ENCODE measurements at regions not wholly inside any gene's neighbourhood (a gene's known extent, or its start where the extent isn't known, plus 50 kb on each side); places are given as distances from the start of the nearest gene placed in this dataset.

DNA sequence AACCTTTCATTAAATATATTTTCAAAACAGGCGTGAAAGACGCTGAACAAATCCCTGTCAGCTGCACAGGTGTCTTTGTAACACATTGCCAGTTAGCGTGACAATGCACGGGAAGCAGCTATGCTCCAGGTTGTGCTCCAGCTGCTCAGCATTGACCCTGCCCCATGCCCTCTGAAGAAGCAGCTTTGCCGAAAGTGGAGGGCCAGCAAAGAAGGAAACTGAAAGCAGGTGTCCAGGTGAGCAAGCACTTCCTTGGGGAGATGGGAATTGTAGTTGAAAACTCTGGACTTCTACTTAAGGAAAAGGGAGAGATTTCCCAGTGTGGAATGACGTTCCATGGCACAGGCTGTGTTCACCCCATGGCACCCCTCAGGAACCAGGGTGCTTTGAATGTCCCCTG lies 125.7 kb downstream of the TTLL2 start:
- intact Hi-C loops (cut with DNase I; ENCODE audit: low total_unique reads) = no loop called here
- TF ChIP-seq, protein P1, sequence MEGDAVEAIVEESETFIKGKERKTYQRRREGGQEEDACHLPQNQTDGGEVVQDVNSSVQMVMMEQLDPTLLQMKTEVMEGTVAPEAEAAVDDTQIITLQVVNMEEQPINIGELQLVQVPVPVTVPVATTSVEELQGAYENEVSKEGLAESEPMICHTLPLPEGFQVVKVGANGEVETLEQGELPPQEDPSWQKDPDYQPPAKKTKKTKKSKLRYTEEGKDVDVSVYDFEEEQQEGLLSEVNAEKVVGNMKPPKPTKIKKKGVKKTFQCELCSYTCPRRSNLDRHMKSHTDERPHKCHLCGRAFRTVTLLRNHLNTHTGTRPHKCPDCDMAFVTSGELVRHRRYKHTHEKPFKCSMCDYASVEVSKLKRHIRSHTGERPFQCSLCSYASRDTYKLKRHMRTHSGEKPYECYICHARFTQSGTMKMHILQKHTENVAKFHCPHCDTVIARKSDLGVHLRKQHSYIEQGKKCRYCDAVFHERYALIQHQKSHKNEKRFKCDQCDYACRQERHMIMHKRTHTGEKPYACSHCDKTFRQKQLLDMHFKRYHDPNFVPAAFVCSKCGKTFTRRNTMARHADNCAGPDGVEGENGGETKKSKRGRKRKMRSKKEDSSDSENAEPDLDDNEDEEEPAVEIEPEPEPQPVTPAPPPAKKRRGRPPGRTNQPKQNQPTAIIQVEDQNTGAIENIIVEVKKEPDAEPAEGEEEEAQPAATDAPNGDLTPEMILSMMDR (IDR thresholded peaks at IDR 0.05) = no peak
- H3K27ac ChIP-seq = no peak overlapping the region
- H3K36me3 ChIP-seq = no peaks in the 10 kb centered on the region
- no peak overlapping the region for H3K4me3 ChIP-seq
- H3K27me3 ChIP-seq = no peaks in the 10 kb centered on the region
- no peak for DNase-seq
- H3K4me1 ChIP-seq = no peaks in the 10 kb centered on the region
- H3K9me3 ChIP-seq = no peaks in the 10 kb centered on the region

DNA sequence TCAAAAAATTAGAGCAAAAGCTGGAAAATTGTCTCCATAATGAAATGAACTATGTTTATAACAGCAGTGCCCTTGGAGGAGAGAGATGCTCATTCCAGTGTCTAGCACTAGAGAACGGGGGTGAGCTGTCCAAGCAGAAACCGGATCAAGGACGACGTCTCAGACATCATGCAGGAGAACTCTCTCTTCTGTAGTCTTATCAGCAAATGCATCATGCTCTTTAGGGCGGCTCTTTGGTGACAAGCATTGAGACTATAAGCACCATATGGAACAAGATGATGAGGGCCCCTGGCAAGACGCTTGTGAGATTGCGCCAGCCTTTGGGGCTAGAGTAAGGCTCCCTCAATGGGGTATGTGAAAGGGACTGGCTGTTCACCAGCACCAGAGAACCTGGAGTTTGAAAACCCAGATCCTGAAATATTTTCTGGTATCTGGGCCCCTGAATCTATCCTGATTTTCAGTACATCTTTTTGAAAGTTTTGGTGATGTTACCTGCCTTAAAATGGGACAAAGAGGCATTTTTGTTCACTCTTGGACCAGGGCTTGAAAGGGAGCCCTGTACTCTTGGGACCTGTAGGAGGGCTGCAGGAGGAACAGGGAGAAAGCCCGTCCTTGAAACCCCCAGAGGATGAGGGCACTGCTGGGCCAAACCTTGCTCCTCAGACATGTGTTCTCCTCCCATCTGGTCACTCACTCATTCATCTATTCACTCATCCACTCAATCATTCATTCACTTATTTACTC lies 127.6 kb downstream of the TTLL2 start:
- Histone ChIP-seq H3K4me3 (no peak overlapping the region), H3K4me1 (no peaks in the 10 kb centered on the region), H3K27ac (no peak overlapping the region), H3K9me3 (no peaks in the 10 kb centered on the region), H3K36me3 (no peaks in the 10 kb centered on the region), H3K27me3 (no peaks in the 10 kb centered on the region)
- no peak for DNase-seq
- intact Hi-C loops (cut with DNase I; ENCODE audit: low total_unique reads) = no loop called here
- TF ChIP-seq, protein P1 (IDR thresholded peaks at IDR 0.05) = no peak

GRCh38 chr6:167453082-167453446 lies 128.2 kb downstream of the TTLL2 start:
- DNase-seq = no peak
- intact Hi-C loops (cut with DNase I; ENCODE audit: low total_unique reads) = no loop called here
- Histone ChIP-seq H3K36me3 (no peaks in the 10 kb centered on the region), H3K4me1 (no peaks in the 10 kb centered on the region), H3K4me3 (no peak overlapping the region), H3K27me3 (no peaks in the 10 kb centered on the region), H3K9me3 (no peaks in the 10 kb centered on the region), H3K27ac (no peak overlapping the region)
- TF ChIP-seq, protein P1 (IDR thresholded peaks at IDR 0.05) = no peak

DNA sequence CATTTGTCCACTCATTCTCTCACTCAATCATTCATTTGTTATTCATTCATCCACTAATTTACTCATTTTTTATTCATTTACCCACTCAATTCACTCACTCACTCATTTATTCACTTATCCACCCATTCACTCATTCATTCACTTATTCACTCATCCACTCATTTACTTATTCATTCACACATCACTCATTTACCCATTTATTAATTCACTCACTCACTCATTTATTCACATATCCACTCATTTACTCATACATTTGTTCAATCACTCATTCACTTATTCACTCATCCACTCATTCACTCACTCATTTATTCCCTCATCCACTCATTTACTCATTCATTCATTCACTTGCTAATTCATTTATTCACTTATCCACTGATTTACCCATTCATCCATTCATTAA lies 129.1 kb downstream of the TTLL2 start:
- TF ChIP-seq, protein P1 (IDR thresholded peaks at IDR 0.05) = no peak
- Histone ChIP-seq H3K27ac (no peak overlapping the region), H3K4me3 (no peak overlapping the region), H3K9me3 (no peaks in the 10 kb centered on the region), H3K36me3 (no peaks in the 10 kb centered on the region), H3K4me1 (no peaks in the 10 kb centered on the region), H3K27me3 (peaks cover 0 to 3% of the 10 kb centered on the region in 2 donors)
- no peak for DNase-seq
- intact Hi-C loops (cut with DNase I; ENCODE audit: low total_unique reads) = no loop called here

DNA sequence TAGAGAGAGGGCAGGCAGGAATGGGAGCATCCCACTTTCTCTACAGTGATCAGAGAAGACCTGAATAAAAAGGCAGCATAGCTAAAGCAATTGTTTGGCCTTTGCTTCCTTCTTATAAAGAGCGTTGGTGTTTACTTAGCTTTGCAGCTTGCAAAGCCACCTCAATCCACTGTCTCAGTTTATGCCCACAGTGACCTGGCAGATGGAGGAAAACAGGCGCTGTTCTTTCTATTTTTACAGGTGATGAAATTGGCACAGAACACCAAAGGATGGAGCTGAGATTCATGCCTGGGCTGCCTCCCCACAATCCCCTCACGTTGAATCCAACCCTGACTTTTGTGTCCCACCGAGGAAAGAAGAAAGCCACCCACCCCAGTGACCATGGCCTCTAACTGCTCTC lies 130.5 kb downstream of the TTLL2 start:
- DNase-seq = no peak

More for the DNA sequence above, 130.5 kb downstream of the TTLL2 start:
- Histone ChIP-seq H3K4me3 (no peak overlapping the region), H3K27me3 (peaks cover 0 to 3% of the 10 kb centered on the region in 2 donors), H3K9me3 (no peaks in the 10 kb centered on the region), H3K36me3 (no peaks in the 10 kb centered on the region), H3K4me1 (no peaks in the 10 kb centered on the region), H3K27ac (no peak overlapping the region)
- TF ChIP-seq, protein P1 (IDR thresholded peaks at IDR 0.05) = no peak
- intact Hi-C loops (cut with DNase I; ENCODE audit: low total_unique reads) = no loop called here
